ENCODE measurements at regions not wholly inside any gene's neighbourhood (a gene's known extent, or its start where the extent isn't known, plus 50 kb on each side); places are given as distances from the start of the nearest gene placed in this dataset.

- no peak for DNase-seq
Observed at GRCh38 chr14:36083317-36083716, 93.2 kb downstream of the PTCSC3 start.

DNA sequence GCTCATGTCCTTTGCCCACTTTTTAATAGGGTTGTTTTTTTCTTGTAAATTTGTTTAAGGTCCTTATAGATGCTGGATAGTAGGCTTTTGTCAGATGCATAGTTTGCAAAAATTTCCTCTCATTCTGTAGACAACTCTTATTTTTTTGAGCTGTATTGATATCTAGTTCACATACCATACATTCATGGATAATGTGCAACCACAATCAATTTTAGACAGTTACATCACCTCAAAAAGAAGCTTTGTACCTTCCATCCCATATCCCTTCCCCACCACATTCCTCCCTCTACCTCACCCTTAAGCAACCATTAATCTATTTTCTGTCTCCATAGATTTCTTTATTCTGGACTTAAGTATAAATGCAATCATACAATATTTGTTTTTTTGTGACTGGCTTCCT, 98.4 kb downstream of the PTCSC3 start:
- DNase-seq, result no peak

GRCh38 chr14:36076197-36076596, 100.3 kb downstream of the PTCSC3 start:
- no peak for DNase-seq

DNA sequence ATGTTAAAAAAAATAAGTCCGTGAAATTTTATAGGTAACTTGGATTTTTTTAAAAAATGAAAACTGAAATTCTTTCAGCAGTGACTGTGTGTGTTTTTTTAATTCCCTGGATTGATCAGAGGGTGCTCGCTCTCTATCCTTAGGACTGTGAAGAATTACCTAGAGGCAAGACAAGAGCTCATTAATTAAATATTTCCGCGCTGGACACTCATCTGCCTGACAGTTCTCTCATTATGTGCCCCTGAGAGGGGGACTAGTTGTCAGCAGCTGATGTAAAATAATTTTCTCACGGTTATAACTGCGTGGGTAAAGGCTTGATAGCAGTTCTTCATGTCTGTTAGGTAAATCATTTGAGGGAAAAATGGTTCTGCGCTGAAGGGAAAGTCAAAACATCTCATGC, 101.3 kb downstream of the PTCSC3 start:
- DNase-seq, result no peak

DNA sequence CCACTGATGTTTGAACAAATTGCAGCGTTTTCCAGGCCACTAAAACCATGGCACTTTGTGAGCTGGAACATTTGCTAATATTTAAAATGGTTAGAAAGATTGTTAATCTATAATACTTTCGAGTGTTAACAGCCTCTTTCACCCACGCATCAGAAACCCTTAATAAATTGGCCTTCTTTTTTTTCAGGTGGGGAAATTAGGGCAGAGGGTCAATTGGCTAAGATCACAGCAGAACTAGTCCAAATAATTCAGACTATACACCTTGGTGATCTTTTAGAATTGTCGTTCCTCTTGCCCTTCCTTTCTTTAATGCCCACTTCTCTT, 105.8 kb downstream of the PTCSC3 start:
- DNase-seq, result no peak

GRCh38 chr14:36070031-36070719, 106.3 kb downstream of the PTCSC3 start:
- peak; percentile 78 for DNase-seq

- DNase-seq, result peak; percentile 69
Observed at GRCh38 chr14:36069535-36069900, 107.0 kb downstream of the PTCSC3 start.

DNA sequence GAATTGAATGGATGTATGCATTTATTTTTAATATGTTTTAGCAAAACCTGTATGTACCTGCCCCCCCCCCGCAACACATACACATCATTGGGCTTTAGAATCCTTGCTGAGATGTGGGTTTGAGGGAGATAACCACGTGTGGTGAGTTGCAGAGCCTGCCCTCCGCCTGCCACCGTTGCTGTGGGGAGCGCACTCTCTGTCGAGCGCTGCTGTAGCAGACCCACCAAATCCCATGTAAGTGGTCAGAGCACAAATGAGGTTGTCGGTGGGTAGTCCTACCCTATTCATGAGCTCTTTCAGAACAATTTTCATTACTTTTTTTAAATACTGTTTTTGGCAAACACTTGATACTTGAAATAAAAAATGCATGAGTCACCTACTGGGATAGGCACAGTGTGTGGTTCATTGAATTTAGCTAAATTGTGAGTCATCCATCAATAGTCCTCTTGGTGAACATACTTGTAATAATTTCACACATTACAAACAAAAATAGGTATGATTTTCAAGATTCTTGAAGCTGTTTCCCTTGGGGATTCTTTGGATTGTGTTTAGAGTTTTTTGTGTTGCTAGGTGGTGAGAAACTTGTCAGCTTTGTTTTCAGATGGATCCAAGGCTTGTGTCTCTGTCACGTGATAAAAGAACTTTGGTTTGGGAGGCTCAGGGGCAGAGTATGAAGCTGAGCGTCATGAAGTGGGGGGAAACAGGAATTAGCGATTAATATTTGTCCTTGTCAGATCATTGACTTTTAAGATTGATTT, 107.6 kb downstream of the PTCSC3 start:
- no peak for DNase-seq

DNA sequence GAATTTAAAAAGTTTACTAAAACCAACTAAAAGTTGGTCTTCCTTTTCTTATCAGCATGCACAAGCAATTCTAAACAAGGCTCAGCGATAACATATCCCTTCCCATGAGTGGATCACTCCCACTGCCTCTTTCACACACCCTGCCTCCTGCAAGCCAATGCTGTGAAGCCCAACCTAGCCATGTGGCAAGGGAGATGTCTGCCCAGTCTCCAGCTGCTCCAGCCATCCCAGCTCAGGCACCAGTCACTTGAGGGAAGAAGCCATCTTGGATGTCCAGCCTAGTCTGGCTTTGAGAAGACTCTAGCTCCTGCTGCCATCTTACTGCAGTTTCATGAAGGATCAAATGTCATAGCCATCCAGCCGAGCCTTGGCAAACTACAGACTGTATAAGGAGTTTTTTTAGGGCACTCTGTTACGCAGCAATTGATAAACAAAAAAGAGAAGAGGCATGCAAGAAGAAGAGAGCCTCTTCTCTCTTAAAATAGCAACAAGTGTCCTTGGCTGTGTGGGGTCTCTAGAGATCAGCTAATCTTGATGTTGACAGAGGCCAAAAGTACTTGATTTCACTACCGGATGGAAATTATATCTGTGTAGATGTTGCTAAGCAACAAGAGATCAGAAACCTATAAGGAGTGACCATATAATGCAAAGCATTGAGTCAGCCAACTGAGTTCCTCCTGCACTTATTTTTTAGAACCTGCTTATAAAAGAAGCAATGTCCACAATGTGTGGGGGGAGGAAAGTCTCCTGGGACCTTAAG, 108.9 kb downstream of the PTCSC3 start:
- no peak for DNase-seq

DNA sequence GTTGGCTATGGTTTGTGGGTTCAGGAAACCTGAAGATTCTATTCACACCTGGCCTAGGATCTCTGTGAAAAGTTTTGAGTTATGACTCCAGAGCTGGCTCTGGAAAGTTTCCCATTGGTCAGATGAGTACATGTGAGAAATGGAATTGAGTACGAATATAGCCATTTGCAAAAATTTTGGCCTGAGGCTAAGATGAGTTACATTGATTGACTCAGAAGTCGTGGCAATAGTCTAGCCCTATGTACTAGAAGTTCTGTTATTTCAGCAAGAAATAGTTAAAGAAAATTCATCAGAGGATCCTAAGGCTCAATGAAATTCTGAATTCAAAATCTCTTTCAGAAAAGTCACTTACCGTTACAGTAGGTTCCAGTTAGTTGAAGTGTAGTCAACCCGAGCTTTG, 109.9 kb downstream of the PTCSC3 start:
- DNase-seq, result no peak

DNA sequence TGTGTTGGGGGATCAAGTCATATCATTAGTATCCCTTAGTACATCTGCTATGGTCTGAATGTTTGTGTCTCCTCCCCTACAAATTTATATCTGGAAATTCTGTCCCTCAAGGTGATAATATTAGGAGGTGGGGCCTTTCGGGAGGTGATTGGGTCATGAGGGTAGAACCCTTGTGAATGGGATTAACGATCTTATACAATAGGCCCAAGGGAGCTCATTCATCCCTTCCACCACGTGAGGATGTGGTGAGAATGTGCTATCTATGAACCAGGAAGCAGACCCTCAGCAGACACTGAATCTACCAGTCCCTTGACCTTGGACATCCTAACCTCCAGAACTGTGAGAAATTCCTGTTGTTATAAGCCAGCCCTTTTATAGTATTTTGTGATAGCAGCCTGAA, 110.7 kb downstream of the PTCSC3 start:
- no peak for DNase-seq

- no peak for DNase-seq
Observed at GRCh38 chr14:36059531-36059930, 117.0 kb downstream of the PTCSC3 start.

DNA sequence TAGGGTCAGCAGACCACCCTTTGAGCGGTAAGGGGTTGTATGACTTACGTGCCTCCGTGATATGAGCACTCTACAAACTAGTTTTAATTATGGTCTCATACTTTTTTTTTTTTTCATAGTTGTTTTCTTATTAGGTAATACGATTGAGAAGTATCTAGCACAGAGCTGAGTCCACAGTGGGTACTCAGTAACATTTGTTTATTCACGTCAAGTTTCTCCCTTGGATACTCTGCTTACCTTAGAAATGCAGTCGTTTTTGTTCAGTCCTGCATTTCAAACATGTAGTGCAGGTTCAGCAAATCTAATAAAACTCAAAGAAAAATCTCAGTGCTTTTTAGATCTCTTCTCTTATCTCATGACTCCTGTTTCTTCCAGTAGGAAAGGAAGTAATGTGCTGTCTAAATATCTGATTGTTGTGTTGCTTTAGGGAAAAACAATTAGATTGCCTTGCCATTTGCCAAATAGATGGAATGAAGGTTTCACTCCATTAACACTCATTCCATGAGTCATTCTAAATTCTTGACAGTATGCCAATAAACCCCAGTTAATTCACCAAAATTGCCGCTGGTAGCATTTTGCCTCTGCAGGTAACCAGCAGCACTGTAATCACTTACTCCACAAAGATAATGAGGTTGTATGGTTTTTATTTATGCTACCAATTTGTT, 118.9 kb downstream of the PTCSC3 start:
- DNase-seq, result peak; percentile 18

DNA sequence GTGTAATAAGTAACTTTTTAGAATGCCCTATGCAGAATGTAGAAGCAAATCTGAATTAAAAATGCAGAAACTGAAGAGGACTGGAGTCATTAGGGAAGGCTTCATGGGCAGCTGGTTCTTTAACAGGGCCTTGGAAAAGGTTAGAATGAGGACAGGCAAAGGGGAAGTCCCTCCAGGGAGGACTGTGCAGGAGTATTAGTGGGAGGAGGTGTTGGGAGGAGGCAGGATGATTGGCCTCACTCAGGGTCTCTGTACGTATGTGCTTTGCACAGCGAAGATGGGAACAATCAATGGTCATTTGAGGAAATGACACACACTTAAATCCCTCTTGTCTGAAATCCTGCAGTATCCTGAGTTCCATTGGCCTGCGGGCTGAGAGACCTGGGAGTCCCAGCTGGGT, 119.7 kb downstream of the PTCSC3 start:
- DNase-seq, result peak; percentile 4

- DNase-seq, result no peak
Observed at GRCh38 chr14:36055681-36056225, 120.8 kb downstream of the PTCSC3 start.

- DNase-seq, result no peak
Observed at GRCh38 chr14:36055052-36055378, 121.5 kb downstream of the PTCSC3 start.

DNA sequence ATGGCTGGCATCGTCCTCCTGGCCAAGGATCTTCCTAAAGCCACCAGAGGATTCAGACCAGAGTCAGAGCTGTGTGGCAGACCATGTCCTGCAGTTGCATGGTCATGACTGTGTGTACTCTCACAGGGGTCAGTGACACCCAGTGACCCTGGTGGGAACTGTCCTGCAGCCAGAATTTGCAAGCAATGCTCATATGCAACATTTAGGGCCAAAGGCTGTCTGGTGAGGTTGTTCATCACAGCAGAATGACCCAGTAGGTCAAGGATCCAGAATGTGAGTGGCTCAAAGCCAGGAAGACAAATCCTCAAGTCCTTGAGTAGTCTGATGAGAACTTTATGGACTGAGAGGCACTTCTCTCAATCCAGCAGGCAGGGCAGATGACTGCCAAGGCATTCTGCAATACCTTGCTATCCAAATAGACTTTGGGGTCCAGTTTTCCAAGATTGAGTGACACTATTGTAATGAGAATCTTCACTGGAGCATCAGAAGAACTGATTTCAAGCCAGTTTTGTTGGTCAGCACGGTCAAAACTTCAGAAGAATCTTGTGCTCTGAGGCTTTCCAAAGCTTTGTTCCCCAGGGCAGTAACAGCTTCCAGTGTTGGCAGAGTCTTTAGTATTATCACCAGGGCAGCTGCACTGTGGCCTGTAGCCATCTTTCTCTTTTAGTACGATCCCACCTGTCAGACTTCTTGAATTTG, 122.0 kb downstream of the PTCSC3 start:
- no peak for DNase-seq

DNA sequence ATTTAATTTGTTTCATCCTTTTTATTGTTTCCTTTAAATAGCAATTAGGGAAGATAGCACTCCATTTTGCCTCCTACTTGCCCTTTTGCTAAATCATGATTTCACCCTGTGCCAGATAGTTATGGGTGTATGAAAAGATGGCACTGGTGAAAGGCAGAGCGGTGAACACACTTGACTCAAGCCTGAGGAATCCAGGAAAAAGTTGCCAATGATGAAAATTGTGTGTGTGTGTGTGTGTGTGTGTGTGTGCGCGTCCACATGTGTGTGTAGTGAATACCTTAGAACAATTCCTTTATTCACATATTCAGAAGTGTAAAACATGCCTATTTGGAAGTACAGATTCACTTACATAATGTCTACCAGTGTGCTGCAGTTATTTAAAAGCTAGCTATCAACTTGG, 123.8 kb downstream of the PTCSC3 start:
- no peak for DNase-seq

DNA sequence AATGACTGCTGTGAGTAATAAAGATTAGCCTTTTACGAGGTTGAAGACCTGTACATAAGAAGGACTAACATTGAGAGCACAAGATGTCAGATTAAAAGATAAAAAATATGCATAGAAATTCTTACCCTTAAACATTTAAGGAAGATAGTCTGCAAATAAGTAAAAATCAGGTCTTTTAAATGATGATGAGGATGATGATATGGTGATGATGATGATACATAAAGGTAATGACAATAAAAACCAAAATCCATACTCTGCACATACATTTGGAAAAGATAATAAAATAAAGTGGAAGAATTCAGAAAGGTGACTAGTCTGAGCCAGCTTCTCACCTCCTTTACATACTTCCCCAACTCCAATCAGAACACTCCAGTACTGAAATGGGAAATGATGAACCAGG, 124.5 kb downstream of the PTCSC3 start:
- DNase-seq, result no peak

GRCh38 chr14:36048667-36049066, 127.9 kb downstream of the PTCSC3 start:
- DNase-seq, result no peak

DNA sequence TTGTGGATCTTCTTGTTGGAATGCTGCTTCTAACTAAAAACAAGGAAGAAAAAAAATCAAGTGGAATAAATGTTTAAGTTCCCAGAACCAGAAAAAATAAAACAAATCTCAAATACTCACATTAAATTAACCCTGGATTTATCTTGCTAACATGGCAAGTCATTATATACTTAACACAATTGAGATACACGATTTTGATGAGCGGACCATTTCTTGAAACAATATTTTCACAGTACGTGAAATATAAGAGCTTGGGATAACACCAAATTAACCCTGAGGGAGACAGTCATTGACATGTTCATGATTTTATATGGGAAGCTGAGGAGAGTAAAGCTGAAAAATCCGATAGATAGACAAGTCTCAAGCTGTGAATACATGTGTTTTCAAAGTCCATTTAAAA, 128.6 kb downstream of the PTCSC3 start:
- no peak for DNase-seq

GRCh38 chr14:36035675-36036074, 140.8 kb downstream of the PTCSC3 start:
- no peak for DNase-seq

GRCh38 chr14:36028665-36029064, 147.9 kb downstream of the PTCSC3 start:
- no peak for DNase-seq
